Right lobe of liver (tissue), 6 donors: ENCODE measurements at regions not wholly inside any gene's neighbourhood (a gene's known extent, or its start where the extent isn't known, plus 50 kb on each side); places are given as distances from the start of the nearest gene placed in this dataset.
"Not testable (repeated sequence)": the region's sequence is repeated elsewhere in the genome, so short reads cannot be mapped to it uniquely, and the experiment has no call there.

Experiments used
- ATAC-seq, 4 donors: fragments of 200-7000 bp; cut with Tn5 transposase; one replicate each; pipeline ENCODE4 v1.9.1; 2020; ENCODE audit warnings: mild to moderate bottlenecking in 4 of 4, moderate library complexity in 4 of 4
- DNase-seq, 3 donors: peaks; one replicate each; pipeline ENCODE4 v3.0.0-alpha.2; 2020
- H3K27ac ChIP-seq, 3 donors: fragments of 200-600 bp; one replicate each; pipeline ENCODE4 v1.8.0; 2022
- H3K27me3 ChIP-seq, 2 donors: fragments of 200-600 bp; one replicate each; pipeline ENCODE4 v1.8.0; 2022
- H3K36me3 ChIP-seq, 4 donors: fragments of 200-600 bp; sonication (generic) in 1 of 4; one replicate each; pipeline versions ENCODE4 v1.5.1 to v1.8.0; 2017 to 2022; ENCODE audit warnings: control low read depth in 1 of 4
- H3K4me1 ChIP-seq, 4 donors: fragments of 200-600 bp; sonication (generic) in 1 of 4; one replicate each; pipeline versions ENCODE4 v1.5.1 to v1.8.0; 2017 to 2022; ENCODE audit warnings: control low read depth in 1 of 4
- H3K4me3 ChIP-seq, 3 donors: fragments of 200-600 bp; one replicate each; pipeline ENCODE4 v1.8.0; 2022
- H3K9me3 ChIP-seq, 4 donors: fragments of 200-600 bp; sonication (generic) in 1 of 4; one replicate each; pipeline versions ENCODE4 v1.5.1 to v1.8.0; 2017 to 2022; ENCODE audit warnings: control low read depth in 1 of 4
- POLR2A ChIP-seq: fragments of 450-650 bp; IDR thresholded peaks from one replicate; pipeline ENCODE4 v1.6.1; 2017; ENCODE audit warnings: antibody characterized with exemption, mild to moderate bottlenecking
- WGBS: methylation state at CpG from one replicate; pipeline ENCODE4 v1.1.6; 2018; ENCODE audit warnings: low coverage, low lambda C conversion rate; ENCODE audit not compliant: insufficient coverage; ENCODE audit errors: missing lambda C conversion rate; 5-methylcytosine and 5-hydroxymethylcytosine counted together
- intact Hi-C, 2 donors: fragments of 100-400 bp; cut with DNase I; formaldehyde crosslinking; loops; one replicate each; pipeline versions ENCODE4 v1.11.2 to v1.14.1; 2022
- TF ChIP-seq, protein P1 (sequence below), 4 donors: fragments of 200-600 bp in 3 of 4; fragments of 450-650 bp in 1 of 4; IDR thresholded peaks; one replicate each; pipeline versions ENCODE4 v1.5.1 to v1.8.0; 2016 to 2022; ENCODE audit warnings: antibody characterized with exemption in 4 of 4, mild to moderate bottlenecking in 2 of 4
- donor health status: DM: no; HTN: yes; CAD: no.
- donor health status: DM: no; HTN: no; CAD: no.
- donor health status: DM: no; HTN: no; CAD: no.
- donor health status: DM: no; HTN: yes; CAD: no.
- donor health status: DM: no; HTN: yes; CAD: no.

DNA sequence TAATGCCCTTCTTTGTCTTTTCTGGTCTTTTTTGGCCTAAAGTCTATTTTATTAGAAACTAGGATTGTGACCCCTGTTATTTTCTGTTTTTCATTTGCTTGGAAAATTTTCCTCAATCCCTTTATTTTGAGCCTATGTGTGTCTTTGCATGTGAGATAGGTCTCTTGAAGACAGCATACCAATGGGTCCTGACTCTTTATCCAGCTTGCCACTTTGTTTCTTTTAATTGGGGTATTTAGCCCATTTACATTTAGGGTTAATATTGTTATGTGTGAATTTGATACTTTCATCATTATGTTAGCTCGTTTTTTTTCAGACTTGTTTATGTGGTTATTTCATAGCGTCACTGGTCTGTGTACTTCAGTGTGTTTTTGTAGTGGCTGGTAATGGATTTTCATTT is 682.6 kb downstream of the JRKL start:
- intact Hi-C loops: no loop called here
- Histone ChIP-seq H3K4me3 (no peak overlapping the region), H3K27ac (no peak overlapping the region), H3K4me1 (no peaks in the 10 kb centered on the region), H3K27me3 (no peaks in the 10 kb centered on the region), H3K9me3 (no peaks in the 10 kb centered on the region), H3K36me3 (no peaks in the 10 kb centered on the region)
- TF ChIP-seq, protein P1, sequence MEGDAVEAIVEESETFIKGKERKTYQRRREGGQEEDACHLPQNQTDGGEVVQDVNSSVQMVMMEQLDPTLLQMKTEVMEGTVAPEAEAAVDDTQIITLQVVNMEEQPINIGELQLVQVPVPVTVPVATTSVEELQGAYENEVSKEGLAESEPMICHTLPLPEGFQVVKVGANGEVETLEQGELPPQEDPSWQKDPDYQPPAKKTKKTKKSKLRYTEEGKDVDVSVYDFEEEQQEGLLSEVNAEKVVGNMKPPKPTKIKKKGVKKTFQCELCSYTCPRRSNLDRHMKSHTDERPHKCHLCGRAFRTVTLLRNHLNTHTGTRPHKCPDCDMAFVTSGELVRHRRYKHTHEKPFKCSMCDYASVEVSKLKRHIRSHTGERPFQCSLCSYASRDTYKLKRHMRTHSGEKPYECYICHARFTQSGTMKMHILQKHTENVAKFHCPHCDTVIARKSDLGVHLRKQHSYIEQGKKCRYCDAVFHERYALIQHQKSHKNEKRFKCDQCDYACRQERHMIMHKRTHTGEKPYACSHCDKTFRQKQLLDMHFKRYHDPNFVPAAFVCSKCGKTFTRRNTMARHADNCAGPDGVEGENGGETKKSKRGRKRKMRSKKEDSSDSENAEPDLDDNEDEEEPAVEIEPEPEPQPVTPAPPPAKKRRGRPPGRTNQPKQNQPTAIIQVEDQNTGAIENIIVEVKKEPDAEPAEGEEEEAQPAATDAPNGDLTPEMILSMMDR (IDR thresholded peaks at IDR 0.05): no peak
- no peak for TF ChIP-seq POLR2A
- ATAC-seq: no peak
- WGBS: 62% methylated on average over 2 of the region's 2 CpGs
- DNase-seq: no peak

DNA sequence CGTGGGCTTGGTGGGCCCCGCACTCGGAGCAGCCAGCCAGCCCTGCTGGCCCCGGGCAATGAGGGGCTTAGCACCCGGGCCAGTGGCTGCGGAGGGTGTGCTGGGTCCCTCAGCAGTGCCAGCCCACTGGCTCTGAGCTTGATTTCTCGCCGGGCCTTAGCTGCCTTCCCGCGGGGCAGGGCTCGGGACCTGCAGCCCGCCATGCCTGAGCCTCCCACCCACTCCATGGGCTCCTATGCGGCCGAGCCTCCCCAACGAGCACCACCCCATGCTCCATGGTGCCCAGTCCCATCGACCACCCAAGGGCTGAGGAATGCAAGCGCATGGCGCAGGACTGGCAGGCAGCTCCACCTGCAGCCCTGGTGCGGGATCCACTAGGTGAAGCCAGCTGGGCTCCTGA is 686.9 kb downstream of the JRKL start:
- no CpG with 5 or more reads among the region's 19 CpGs for WGBS
- intact Hi-C loops, H3K9me3 ChIP-seq, ATAC-seq, H3K36me3 ChIP-seq, H3K27ac ChIP-seq, DNase-seq, H3K27me3 ChIP-seq, H3K4me1 ChIP-seq, H3K4me3 ChIP-seq: not testable (repeated sequence)

DNA sequence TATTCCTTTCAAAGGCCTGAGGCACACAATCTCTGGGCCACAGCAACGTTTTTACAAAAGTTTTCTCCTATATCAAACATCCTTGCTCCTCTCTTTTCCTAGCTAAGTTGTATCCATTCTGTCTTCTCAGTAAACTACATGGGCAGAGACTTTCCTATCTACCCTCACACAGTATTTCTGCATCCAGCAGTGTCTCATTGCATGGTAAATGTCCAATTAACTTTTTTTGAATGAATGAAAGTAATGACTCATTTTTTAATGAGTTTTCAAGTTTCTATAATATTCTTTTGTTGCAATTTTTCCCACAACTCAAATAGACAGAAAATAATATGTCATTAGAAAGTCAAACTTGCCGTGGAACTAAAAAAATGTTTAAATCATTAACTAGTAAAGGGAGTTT is 688.6 kb downstream of the JRKL start:
- H3K27ac ChIP-seq: no peak overlapping the region
- ATAC-seq (no peak), DNase-seq (no peak)
- H3K36me3 ChIP-seq: no peaks in the 10 kb centered on the region
- 28% methylated on average over 2 of the region's 2 CpGs for WGBS
- intact Hi-C loops: no loop called here
- H3K27me3 ChIP-seq: no peaks in the 10 kb centered on the region
- no peak for TF ChIP-seq POLR2A
- TF ChIP-seq, protein P1 (IDR thresholded peaks at IDR 0.05): no peak
- no peak overlapping the region for H3K4me3 ChIP-seq
- no peaks in the 10 kb centered on the region for H3K9me3 ChIP-seq
- H3K4me1 ChIP-seq: no peaks in the 10 kb centered on the region

DNA sequence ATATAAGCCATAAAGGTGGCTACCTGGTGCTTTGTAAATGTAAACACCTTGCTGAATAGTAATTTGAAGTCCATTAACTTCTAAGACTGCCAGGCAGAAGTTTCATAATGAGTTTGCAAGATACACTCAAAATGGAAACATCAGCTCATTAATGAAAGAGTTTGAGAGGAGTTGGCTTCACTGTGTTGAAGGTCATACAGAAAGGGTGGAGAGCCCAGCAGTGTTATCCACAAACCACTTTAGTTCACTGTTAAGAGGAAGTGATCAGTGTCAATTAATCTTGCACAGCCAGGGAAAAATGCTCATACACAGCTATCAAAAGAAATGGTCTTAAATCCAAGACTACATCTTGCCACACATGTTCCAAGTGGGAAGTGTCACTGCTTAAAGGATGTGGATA is 689.4 kb downstream of the JRKL start:
- Histone ChIP-seq H3K27ac (no peak overlapping the region), H3K27me3 (no peaks in the 10 kb centered on the region), H3K9me3 (no peaks in the 10 kb centered on the region), H3K4me1 (no peaks in the 10 kb centered on the region), H3K36me3 (no peaks in the 10 kb centered on the region), H3K4me3 (no peak overlapping the region)
- TF ChIP-seq POLR2A: no peak
- TF ChIP-seq, protein P1 (IDR thresholded peaks at IDR 0.05): no peak
- intact Hi-C loops: no loop called here
- ATAC-seq: no peak
- DNase-seq: no peak

DNA sequence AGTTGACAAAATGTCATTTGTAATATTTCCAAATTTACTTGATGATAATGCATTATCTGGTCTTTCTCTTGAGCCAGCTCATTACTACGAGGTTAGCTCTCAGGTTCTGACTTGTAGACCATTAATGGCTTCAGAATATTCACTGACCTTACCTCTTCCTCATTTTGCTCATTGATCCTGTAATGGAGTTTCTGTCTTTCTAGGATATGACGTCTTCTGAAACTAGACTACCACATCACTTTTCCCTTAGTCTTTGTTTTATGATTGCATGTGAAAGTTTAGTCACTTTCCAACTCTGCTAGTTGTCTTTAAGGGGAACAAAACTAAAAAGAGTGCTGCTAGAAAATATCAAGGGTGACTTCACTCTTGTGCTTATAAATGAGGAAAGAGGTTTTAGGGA is 697.6 kb downstream of the JRKL start:
- intact Hi-C loops: no loop called here
- Histone ChIP-seq H3K27ac (no peak overlapping the region), H3K9me3 (no peaks in the 10 kb centered on the region), H3K27me3 (no peaks in the 10 kb centered on the region), H3K4me3 (no peak overlapping the region), H3K36me3 (no peaks in the 10 kb centered on the region), H3K4me1 (no peaks in the 10 kb centered on the region)
- no peak for DNase-seq
- TF ChIP-seq POLR2A: no peak
- TF ChIP-seq, protein P1 (IDR thresholded peaks at IDR 0.05): no peak
- ATAC-seq: no peak
- 45% methylated on average over 2 of the region's 2 CpGs for WGBS
